SU-DHL-6 (cell line): ENCODE measurements at regions not wholly inside any gene's neighbourhood (a gene's known extent, or its start where the extent isn't known, plus 50 kb on each side); places are given as distances from the start of the nearest gene placed in this dataset.

Experiments
- H2AFZ ChIP-seq: fragments of 200-600 bp; sonication (generic); 2 replicates; pipeline ENCODE4 v1.6.1; 2014; ENCODE audit warnings: low read depth, mild to moderate bottlenecking, moderate library complexity, mixed read lengths, antibody characterized with exemption, low read length; ENCODE audit not compliant: severe bottlenecking
- H3F3A ChIP-seq: fragments of 200-600 bp; shearing (Covaris generic); 2 replicates; pipeline ENCODE4 v1.6.0; 2016; ENCODE audit warnings: antibody characterized with exemption, mild to moderate bottlenecking; ENCODE audit not compliant: insufficient read depth
- H3K27ac ChIP-seq: fragments of 200-600 bp; sonication (generic); 2 replicates; pipeline ENCODE4 v1.5.1; 2016; ENCODE audit warnings: low read depth, mild to moderate bottlenecking, low read length, moderate library complexity, mixed read lengths
- H3K27me3 ChIP-seq: fragments of 200-600 bp; sonication (generic), shearing (Covaris generic); 2 replicates; pipeline ENCODE4 v1.6.0; 2014; ENCODE audit warnings: mild to moderate bottlenecking, low read length
- H3K36me3 ChIP-seq: fragments of 200-600 bp; sonication (generic); 2 replicates; pipeline ENCODE4 v1.6.1; 2014; ENCODE audit warnings: mild to moderate bottlenecking, low read length, mixed read lengths
- H3K4me2 ChIP-seq: fragments of 300-600, 200-600 bp; shearing (Covaris generic), sonication (generic); 2 replicates; pipeline ENCODE4 v1.6.0; 2014; ENCODE audit warnings: low read length, low read depth, mild to moderate bottlenecking; ENCODE audit not compliant: poor library complexity, severe bottlenecking
- H3K4me3 ChIP-seq: fragments of 200-600 bp; sonication (generic); 2 replicates; pipeline ENCODE4 v1.5.1; 2014; ENCODE audit warnings: antibody characterized with exemption, low read length, mild to moderate bottlenecking, mixed read lengths; ENCODE audit not compliant: insufficient read depth, poor library complexity, severe bottlenecking
- H3K79me2 ChIP-seq: fragments of 200-600 bp; sonication (generic); 2 replicates; pipeline ENCODE4 v1.6.1; 2014; ENCODE audit warnings: mild to moderate bottlenecking, low read length, moderate library complexity; ENCODE audit not compliant: insufficient read depth
- H3K9ac ChIP-seq: fragments of 200-600 bp; sonication (generic); 2 replicates; pipeline ENCODE4 v1.7.0; 2014; ENCODE audit warnings: mild to moderate bottlenecking, low read length
- H3K9me2 ChIP-seq: fragments of 200-600 bp; sonication (generic); replicated peaks from 2 replicates; pipeline ENCODE4 v1.6.1; 2014; ENCODE audit warnings: low read length; ENCODE audit not compliant: insufficient read depth
- H3K9me3 ChIP-seq: fragments of 200-600 bp; sonication (generic); 2 replicates; pipeline ENCODE4 v1.6.1; 2014; ENCODE audit warnings: low read length, mixed read lengths; ENCODE audit not compliant: insufficient read depth
- H4K20me1 ChIP-seq: fragments of 200-600 bp; sonication (generic); 2 replicates; pipeline ENCODE4 v1.6.1; 2014; ENCODE audit warnings: low read depth, mild to moderate bottlenecking, antibody characterized with exemption, low read length, moderate library complexity, mixed read lengths
- EZH2phosphoT487 ChIP-seq: fragments of 200-600 bp; sonication (generic), shearing (Covaris generic); conservative IDR thresholded peaks from 2 replicates; pipeline ENCODE4 v1.6.1; 2018; ENCODE audit warnings: mild to moderate bottlenecking, antibody characterized with exemption, low read length, moderate library complexity, mixed read lengths
- TF ChIP-seq, protein P1 (sequence below): fragments of 200-600 bp; sonication (generic); IDR thresholded peaks from one replicate; pipeline ENCODE4 v1.5.1; 2017; ENCODE audit warnings: antibody characterized with exemption, mild to moderate bottlenecking, low read length, moderate library complexity; ENCODE audit not compliant: insufficient read depth, poor library complexity, severe bottlenecking

DNA sequence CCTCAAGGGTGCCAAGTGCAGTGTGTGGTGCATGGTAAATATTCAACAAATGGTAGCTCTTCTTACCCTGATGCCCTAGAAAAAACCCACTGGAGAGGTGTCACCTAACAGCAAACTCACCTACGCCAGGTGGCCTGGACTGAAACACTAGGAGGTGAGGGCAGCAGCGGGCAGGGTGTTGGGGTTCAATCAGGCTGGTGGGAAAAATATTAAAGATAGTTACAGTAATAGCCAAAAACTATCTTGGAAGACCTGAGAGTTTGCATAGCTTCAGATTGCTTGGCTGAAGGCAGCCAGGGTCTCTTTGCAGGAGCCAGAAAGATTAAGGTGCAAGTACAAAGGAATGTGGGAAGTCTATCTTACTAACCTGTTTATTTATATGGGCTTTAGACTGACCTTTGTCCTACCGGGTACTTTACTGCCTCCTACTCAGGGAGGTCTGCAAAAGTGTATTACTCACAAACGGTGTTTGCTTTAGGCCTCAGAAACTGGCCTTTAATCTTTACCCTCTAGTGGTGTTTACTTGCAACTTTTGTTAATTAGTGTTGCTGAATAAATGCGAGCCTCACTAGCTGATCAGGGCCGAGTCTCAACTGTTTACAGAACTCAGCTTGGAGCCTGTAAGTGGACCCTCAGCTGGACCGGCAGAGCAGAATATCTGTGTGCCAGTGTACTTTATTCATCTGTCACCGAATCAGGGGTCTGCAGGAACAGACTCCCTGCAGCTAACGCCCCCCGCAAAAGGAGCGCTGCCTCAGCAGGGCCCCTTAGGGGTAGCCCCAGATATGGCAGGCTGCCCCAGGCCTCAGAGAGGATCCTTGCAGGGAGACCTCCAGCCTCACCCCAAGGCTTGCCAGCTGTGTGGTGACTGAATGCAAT lies 63.9 kb downstream of the SYF2 start:
- no peaks in the 10 kb centered on the region for H3K9me3 ChIP-seq
- no peak overlapping the region for H3K4me3 ChIP-seq
- no peak overlapping the region for H3K9ac ChIP-seq
- H3K36me3 ChIP-seq, result no peaks in the 10 kb centered on the region
- H3K27ac ChIP-seq, result no peak overlapping the region
- TF ChIP-seq EZH2phosphoT487, result no peak
- TF ChIP-seq, protein P1, sequence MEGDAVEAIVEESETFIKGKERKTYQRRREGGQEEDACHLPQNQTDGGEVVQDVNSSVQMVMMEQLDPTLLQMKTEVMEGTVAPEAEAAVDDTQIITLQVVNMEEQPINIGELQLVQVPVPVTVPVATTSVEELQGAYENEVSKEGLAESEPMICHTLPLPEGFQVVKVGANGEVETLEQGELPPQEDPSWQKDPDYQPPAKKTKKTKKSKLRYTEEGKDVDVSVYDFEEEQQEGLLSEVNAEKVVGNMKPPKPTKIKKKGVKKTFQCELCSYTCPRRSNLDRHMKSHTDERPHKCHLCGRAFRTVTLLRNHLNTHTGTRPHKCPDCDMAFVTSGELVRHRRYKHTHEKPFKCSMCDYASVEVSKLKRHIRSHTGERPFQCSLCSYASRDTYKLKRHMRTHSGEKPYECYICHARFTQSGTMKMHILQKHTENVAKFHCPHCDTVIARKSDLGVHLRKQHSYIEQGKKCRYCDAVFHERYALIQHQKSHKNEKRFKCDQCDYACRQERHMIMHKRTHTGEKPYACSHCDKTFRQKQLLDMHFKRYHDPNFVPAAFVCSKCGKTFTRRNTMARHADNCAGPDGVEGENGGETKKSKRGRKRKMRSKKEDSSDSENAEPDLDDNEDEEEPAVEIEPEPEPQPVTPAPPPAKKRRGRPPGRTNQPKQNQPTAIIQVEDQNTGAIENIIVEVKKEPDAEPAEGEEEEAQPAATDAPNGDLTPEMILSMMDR, result no peak
- no peaks in the 10 kb centered on the region for H3K9me2 ChIP-seq
- no peaks in the 10 kb centered on the region for H3K79me2 ChIP-seq
- H2AFZ ChIP-seq, result no peak overlapping the region
- no peaks in the 10 kb centered on the region for H3F3A ChIP-seq
- H4K20me1 ChIP-seq, result no peaks in the 10 kb centered on the region
- H3K4me2 ChIP-seq, result no peak overlapping the region
- H3K27me3 ChIP-seq, result no peaks in the 10 kb centered on the region

DNA sequence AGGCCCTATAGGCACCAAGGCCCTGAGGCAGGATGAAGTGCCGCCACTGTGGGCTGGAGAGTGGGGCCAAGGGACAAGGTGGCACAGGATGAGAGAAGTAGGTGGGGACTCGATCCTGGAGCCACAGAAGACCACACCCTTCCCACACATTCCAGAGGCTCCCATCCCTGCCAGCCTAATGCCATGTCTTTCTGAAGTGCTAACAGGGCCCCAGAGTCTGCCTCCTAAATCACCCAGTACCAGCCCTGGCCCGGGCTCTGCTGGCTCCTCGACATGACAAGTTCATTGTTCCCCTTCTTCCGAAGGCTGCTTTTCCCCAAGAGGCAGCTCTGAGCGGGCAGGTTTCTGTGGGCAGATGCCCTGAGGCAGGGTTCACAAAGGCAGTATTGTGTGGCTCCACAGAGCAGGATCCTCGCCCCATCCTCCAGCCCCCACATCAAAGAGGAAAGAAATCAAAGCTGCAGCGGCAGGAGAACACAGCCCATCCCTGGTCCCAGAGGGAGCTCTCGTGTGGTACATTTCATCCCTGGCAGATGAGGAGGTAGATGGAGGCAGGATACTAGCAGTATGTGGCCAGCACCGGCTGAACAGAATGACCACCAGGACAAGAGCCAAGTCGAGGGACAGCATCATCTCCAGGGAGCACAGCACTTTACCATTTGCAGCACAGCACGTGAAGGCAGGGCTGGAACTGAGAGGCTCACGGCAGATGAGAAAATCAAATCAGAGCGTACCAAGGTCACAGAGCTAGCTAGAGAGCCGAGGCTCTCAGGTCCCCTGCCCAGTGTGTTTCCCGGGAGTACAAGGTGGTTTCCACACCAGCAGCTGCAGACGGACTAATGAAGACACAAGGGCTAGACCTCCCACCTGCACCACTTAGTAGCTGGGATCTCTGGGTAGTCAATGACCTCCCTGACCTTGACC lies 64.8 kb downstream of the SYF2 start:
- no peaks in the 10 kb centered on the region for H3K9me3 ChIP-seq
- no peaks in the 10 kb centered on the region for H3K9me2 ChIP-seq
- H2AFZ ChIP-seq, result no peak overlapping the region
- no peaks in the 10 kb centered on the region for H3K27me3 ChIP-seq
- no peak overlapping the region for H3K9ac ChIP-seq
- H4K20me1 ChIP-seq, result no peaks in the 10 kb centered on the region
- no peaks in the 10 kb centered on the region for H3F3A ChIP-seq
- no peaks in the 10 kb centered on the region for H3K36me3 ChIP-seq
- H3K27ac ChIP-seq, result no peak overlapping the region
- TF ChIP-seq EZH2phosphoT487, result no peak
- H3K4me2 ChIP-seq, result no peak overlapping the region
- H3K4me3 ChIP-seq, result no peak overlapping the region
- no peaks in the 10 kb centered on the region for H3K79me2 ChIP-seq

DNA sequence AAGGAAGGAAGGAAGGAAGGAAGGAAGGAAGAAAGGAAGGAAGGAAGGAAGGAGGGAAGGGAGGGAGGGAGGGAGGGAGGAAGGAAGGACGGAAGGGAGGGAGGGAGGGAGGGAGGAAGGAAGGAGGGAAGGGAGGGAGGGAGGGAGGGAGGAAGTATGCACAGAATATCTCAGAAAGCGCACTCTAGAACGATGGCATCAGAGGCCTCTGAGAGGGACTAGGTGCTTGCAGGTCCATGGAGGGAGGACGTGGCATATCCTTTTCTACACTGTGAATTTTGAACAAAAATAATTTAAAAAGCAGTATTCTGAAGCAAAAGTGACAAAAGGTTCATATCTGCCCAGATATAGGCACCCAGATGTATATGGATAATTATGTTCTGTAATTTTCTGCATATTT lies 65.5 kb downstream of the SYF2 start:
- Histone ChIP-seq H3K27ac (no peak overlapping the region), H4K20me1 (no peaks in the 10 kb centered on the region), H3K79me2 (no peaks in the 10 kb centered on the region), H3F3A (no peaks in the 10 kb centered on the region), H3K9me3 (no peaks in the 10 kb centered on the region), H3K9me2 (no peaks in the 10 kb centered on the region), H3K4me2 (no peak overlapping the region), H3K4me3 (no peak overlapping the region), H3K36me3 (no peaks in the 10 kb centered on the region), H3K9ac (no peak overlapping the region), H3K27me3 (no peaks in the 10 kb centered on the region), H2AFZ (no peak overlapping the region)
- TF ChIP-seq, protein P1, result no peak
- TF ChIP-seq EZH2phosphoT487, result no peak
